ENCODE measurements at regions not wholly inside any gene's neighbourhood (a gene's known extent, or its start where the extent isn't known, plus 50 kb on each side); places are given as distances from the start of the nearest gene placed in this dataset.

DNA sequence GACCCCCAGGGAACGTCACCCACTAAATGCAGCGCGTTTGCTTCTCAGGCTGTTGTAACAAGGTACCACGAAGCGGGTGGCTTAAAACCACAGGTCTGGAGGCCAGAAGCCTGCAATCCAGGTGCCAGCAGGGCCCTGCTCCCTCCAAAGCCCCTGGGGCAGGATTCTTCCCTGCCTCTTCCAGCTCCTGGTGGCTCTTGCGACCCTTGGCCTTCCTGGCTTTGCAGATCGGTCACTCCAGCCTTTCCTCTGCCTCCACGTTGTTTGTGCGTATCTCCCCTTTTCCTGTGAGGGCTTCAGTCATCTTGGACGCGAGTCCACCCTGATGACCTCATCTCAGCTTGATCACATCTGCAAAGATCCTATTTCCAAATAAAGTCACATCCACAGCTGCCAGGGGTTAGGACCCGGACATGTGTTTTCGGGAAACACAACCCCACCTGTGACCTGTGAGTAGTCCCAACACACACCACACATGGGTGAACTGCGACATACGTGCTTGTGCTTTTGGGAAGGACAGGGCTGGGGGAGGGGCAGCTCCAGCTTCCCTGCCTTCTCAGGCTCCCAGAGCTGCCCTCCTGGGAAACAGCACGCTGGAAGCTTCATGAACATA lies 114.5 kb upstream of the NCOR2 start:
- peak overlapping the region; percentile 17 to 91 (median 64) for H3K27ac ChIP-seq
- DNase-seq: no peak
- H3K27me3 ChIP-seq: no peaks in the 10 kb centered on the region
- peak; percentile 4 to 77 for ATAC-seq (ENCODE audit: low FRiP score in 2 of 2)
- peaks cover 47 to 67% (median 61%) of the 10 kb centered on the region in 4 donors for H3K4me1 ChIP-seq
- H3K9me3 ChIP-seq: no peaks in the 10 kb centered on the region
- H3K4me3 ChIP-seq: no peak overlapping the region
- no peaks in the 10 kb centered on the region for H3K36me3 ChIP-seq
- 58 to 71% methylated on average over 14 to 16 of the region's 16 CpGs for WGBS, 2 donors
- TF ChIP-seq, protein P1, sequence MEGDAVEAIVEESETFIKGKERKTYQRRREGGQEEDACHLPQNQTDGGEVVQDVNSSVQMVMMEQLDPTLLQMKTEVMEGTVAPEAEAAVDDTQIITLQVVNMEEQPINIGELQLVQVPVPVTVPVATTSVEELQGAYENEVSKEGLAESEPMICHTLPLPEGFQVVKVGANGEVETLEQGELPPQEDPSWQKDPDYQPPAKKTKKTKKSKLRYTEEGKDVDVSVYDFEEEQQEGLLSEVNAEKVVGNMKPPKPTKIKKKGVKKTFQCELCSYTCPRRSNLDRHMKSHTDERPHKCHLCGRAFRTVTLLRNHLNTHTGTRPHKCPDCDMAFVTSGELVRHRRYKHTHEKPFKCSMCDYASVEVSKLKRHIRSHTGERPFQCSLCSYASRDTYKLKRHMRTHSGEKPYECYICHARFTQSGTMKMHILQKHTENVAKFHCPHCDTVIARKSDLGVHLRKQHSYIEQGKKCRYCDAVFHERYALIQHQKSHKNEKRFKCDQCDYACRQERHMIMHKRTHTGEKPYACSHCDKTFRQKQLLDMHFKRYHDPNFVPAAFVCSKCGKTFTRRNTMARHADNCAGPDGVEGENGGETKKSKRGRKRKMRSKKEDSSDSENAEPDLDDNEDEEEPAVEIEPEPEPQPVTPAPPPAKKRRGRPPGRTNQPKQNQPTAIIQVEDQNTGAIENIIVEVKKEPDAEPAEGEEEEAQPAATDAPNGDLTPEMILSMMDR (IDR thresholded peaks at IDR 0.05): no peak
- TF ChIP-seq EP300 (IDR thresholded peaks at IDR 0.05) (no peak), POLR2A (IDR thresholded peaks at IDR 0.05) (no peak), POLR2AphosphoS5 (IDR thresholded peaks at IDR 0.05) (peak in 1 of 2 donors; percentile 9)

DNA sequence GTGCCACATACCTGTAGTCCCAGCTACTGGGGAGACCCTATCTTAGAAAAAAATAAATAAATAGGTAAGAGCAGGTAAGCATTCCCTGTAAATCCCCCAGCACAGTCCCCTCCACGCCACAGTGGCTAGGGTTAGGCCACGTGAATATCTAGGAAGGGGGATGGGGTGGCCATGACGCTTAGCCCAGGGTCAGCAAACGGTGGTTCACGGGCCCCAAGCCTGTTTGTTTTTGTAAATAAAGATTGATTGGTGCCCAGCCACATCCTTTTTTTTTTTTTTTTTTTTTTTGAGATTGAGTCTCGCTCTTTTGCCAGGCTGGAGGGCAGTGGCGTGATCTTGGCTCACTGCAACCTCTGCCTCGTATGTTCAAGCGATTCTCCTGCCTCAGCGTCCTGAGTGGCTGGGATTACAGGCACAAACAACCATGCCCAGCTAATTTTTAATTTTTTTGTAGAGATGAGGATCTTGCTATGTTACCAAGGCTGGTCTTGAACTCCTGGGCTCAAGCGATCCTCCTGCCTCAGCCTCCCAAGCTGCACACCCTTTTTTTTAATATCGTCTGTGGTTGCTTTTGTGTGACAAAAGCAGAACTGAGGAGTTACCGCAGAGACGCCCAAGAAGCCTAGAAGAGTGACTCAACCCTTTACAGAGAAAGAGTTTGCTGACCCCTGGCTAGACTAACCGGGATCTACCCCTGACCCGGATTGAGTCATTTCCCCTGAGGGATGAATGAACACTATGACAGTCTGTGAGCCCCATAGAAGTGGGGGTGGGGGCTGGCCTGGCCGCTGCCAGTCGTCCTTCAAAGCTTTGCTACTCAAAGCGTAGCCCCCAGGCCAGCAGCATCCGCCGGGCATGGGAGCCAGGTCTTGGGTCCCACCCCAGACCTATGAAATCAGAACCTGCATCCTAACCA lies 113.7 kb upstream of the NCOR2 start:
- Histone ChIP-seq H3K4me3 (no peak overlapping the region), H3K4me1 (peaks cover 45 to 65% (median 61%) of the 10 kb centered on the region in 4 donors), H3K27ac (peak overlapping the region in 3 of 4 donors; percentile 51 to 91 (median 78)), H3K9me3 (no peaks in the 10 kb centered on the region), H3K27me3 (no peaks in the 10 kb centered on the region), H3K36me3 (no peaks in the 10 kb centered on the region)
- WGBS, 2 donors: 75 to 81% methylated on average over 19 to 21 of the region's 21 CpGs
- DNase-seq (peak in 1 of 2 donors; percentile 85), ATAC-seq (ENCODE audit: low FRiP score in 2 of 2) (peak; percentile 49 to 90)
- TF ChIP-seq, protein P1 (IDR thresholded peaks at IDR 0.05): peak in 3 of 6 experiments; percentile 20 to 35 (median 29)
- TF ChIP-seq POLR2AphosphoS5 (IDR thresholded peaks at IDR 0.05): peak in 1 of 2 donors; percentile 43
- TF ChIP-seq POLR2A (IDR thresholded peaks at IDR 0.05): no peak
- TF ChIP-seq EP300 (IDR thresholded peaks at IDR 0.05): no peak

DNA sequence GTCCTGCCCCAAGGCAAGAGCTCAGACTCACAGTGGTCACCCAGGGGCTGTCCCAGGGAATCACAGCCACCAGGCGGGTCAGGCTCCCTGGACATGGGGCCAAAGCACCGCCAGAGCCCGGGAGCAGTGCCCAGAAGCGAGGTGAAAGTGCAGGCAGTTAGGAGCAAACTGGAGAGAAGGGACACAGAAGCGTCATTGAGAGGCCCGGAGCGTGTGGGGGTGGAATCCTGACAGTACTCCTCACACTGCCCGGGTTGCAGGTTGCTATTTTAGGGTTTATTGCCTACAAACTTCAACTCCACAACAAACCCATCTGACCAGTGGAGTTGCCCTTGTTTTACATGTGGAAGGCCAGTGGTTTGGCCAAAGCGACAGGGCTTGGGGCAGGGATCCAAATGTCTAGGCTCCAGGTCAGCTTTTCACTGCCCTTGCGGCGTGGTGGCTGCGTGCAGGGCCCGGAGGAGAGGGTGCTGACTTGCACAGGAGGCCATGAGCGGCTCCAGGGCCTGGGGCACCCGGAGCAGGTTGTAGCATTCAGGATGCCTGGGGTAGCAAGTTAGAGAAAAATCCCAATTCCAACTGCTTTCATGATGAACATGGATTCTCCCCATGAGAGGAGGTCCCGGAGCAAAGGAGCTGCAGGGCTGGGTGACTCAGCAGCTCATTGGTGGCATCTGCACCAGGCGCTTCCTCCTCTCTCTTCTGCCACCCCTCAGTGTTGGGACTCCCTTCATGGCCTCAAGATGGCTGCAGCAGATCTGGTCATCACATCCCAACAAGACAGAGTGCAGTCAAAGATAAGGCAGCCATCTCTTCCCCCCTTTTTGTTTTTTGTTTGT lies 112.3 kb upstream of the NCOR2 start:
- no peak overlapping the region for H3K4me3 ChIP-seq
- H3K9me3 ChIP-seq: no peaks in the 10 kb centered on the region
- no peak for ATAC-seq (ENCODE audit: low FRiP score in 2 of 2)
- WGBS, 2 donors: 69 to 77% methylated on average over 16 to 17 of the region's 17 CpGs
- TF ChIP-seq POLR2A (IDR thresholded peaks at IDR 0.05): no peak
- peak in 1 of 2 donors; percentile 29 for TF ChIP-seq POLR2AphosphoS5 (IDR thresholded peaks at IDR 0.05)
- no peak for TF ChIP-seq EP300 (IDR thresholded peaks at IDR 0.05)
- TF ChIP-seq, protein P1 (IDR thresholded peaks at IDR 0.05): peak in 1 of 6 experiments; percentile 17
- peak overlapping the region; percentile 25 to 73 (median 45) for H3K27ac ChIP-seq
- peaks cover 36 to 57% (median 48%) of the 10 kb centered on the region in 4 donors for H3K4me1 ChIP-seq
- no peaks in the 10 kb centered on the region for H3K36me3 ChIP-seq
- peak in 1 of 2 donors; percentile 62 for DNase-seq
- no peaks in the 10 kb centered on the region for H3K27me3 ChIP-seq

DNA sequence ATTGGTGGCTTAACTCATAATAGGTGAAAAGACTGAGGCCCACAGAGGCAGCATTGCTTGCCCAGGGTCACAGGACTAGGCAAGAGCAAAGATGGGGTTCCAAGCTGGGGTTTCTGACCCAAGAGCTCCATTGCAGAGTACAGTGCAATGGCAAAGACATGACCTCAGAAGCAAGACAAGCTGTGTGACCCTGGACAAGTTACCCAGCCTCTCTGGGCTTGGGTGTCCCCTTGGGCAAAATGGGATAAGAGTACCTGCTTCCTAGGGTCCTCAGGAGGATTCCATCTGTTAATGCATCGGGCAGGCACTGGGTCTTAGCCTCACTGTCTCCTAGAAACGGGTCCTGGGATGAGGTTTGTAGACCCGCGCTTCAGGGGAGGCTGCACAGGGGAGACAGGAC lies 111.6 kb upstream of the NCOR2 start:
- Histone ChIP-seq H3K4me1 (peaks cover 35 to 50% (median 41%) of the 10 kb centered on the region in 4 donors), H3K9me3 (no peaks in the 10 kb centered on the region), H3K27ac (peak overlapping the region in 3 of 4 donors; percentile 39 to 73 (median 51)), H3K4me3 (no peak overlapping the region), H3K36me3 (no peaks in the 10 kb centered on the region), H3K27me3 (no peaks in the 10 kb centered on the region)
- ATAC-seq (ENCODE audit: low FRiP score in 2 of 2) (no peak), DNase-seq (no peak)
- no peak for TF ChIP-seq POLR2A (IDR thresholded peaks at IDR 0.05)
- 72 to 95% methylated on average over 4 of the region's 4 CpGs for WGBS, 2 donors

All from upper lobe of left lung (tissue), 6 donors.